ENCODE measurements at regions not wholly inside any gene's neighbourhood (a gene's known extent, or its start where the extent isn't known, plus 50 kb on each side); places are given as distances from the start of the nearest gene placed in this dataset.
"Not testable (repeated sequence)": the region's sequence is repeated elsewhere in the genome, so short reads cannot be mapped to it uniquely, and the experiment has no call there.

GRCh38 chr16:73966851-73967250 lies 329.8 kb upstream of the PSMD7 start:
- Mint-ChIP-seq H3K9me3 (no peaks in the 10 kb centered on the region), H3K4me3 (no peak overlapping the region)
- ATAC-seq (ENCODE audit: low read depth): no peak

DNA sequence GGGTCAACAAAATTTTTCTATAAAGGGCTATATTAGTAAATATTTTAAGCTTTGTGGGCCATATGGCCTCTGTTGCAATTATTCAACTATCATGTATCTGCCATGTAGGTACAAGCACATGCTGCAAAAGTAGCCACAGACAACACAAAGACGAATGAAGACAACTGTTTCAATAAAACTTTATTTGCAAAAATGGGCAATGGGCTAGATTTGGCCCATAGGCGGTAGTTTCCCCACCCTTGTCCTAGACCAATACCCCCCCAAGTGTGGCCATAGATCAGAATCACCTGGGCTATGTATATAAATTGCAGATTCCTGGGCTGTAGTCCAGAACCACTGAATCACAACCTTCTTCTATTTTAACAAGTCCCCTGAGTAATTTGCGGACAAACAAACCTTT lies 331.0 kb upstream of the PSMD7 start:
- ATAC-seq (ENCODE audit: low read depth) (no peak), DNase-seq (no peak)
- Mint-ChIP-seq H3K4me1 (no peaks in the 10 kb centered on the region), H3K4me3 (no peak overlapping the region), H3K27ac (no peak overlapping the region), H3K27me3 (no peaks in the 10 kb centered on the region), H3K36me3 (no peaks in the 10 kb centered on the region), H3K9me3 (no peaks in the 10 kb centered on the region)
- POLR2A ChIA-PET: no interaction called here

More at GRCh38 chr16:73966851-73967250, 329.8 kb upstream of the PSMD7 start:
- Mint-ChIP-seq H3K36me3 (no peaks in the 10 kb centered on the region), H3K27ac (no peak overlapping the region), H3K4me1 (no peaks in the 10 kb centered on the region), H3K27me3 (no peaks in the 10 kb centered on the region)
- POLR2A ChIA-PET: no interaction called here
- no peak for DNase-seq

DNA sequence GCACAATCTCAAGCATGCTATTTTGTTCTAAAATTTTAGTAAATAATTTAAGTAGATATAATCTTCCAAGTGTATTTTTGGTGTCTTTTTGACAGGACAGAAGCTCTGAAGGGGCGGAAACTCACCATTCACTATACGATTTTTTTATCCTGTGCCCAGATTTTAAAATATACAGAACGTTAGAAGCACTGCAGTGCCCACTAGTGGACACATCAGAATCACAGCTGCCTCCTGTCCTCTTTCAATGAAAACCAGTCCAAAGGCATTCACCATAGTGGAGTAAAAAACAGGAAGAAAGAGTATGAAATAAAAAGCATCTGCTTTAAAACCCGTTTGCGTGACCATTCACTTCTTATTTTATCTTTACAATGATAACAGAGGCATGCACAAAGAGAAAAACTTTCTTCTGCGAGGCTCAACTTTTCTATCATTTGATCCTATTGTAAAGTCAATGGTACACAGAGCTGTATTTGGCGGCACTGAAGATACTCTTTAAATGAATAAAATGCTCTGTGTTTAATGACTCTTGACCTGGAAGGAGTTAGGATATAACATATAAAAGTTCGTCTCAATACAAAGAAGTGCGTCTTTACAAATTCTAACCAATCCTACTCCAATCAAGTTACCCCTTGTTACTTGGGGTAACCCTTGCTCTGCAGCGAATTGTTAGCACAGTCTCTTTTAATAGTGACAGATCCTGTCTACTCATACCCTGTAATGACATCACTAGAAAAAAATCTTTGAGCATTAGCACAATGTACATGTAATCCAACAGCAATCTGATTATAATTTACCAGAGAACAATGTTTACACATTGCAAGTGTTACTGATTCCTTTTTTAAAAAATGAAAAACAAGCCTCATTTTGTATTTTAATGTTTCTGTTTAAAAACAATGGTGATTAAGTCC lies 339.8 kb upstream of the PSMD7 start:
- POLR2A ChIA-PET: no interaction called here

DNA sequence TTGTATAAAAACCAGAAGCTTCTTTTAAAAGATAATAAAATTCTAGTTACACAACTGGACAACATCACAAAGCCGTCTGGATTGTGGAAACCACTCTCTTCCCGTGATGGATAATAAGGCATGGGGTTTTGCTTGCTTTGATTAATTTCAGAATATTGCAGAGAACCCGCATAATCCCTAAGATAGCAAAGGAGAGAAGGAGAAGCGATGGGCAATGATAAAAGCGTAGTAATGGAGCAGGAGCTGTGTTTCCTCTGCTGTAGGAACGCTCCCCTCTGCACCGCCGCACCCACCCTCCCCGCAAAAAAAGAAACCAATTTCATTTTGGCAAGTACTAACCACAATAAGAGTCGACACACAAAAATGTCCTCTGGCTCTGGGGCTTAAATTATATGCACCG lies 340.9 kb upstream of the PSMD7 start:
- Mint-ChIP-seq H3K4me1 (no peaks in the 10 kb centered on the region), H3K27me3 (no peaks in the 10 kb centered on the region), H3K36me3 (no peaks in the 10 kb centered on the region), H3K27ac (no peak overlapping the region), H3K9me3 (no peaks in the 10 kb centered on the region), H3K4me3 (no peak overlapping the region)
- DNase-seq (no peak), ATAC-seq (ENCODE audit: low read depth) (no peak)
- POLR2A ChIA-PET: no interaction called here

More for the DNA sequence above, 339.8 kb upstream of the PSMD7 start:
- ATAC-seq (ENCODE audit: low read depth): no peak
- Mint-ChIP-seq H3K27ac (no peak overlapping the region), H3K36me3 (no peaks in the 10 kb centered on the region), H3K4me3 (no peak overlapping the region), H3K4me1 (no peaks in the 10 kb centered on the region), H3K9me3 (no peaks in the 10 kb centered on the region), H3K27me3 (no peaks in the 10 kb centered on the region)
- DNase-seq: no peak

DNA sequence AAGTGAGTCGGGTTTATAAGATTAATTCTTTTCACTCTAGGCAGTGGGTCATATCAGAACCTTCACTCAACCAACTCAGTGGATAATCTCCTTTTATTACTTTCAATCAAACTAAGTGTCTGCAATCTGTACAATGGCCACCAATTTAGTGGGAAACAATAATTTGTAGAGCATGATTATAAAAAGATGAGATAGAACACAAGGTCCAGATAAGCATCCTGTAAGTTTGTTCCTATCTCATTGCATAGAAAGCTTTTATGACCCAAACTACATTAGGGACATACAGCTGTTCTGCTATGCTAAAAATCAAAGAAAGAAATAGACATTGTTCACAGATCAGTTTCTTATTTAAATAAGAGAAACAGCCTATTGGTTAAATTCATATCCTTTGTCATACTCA lies 341.4 kb upstream of the PSMD7 start:
- ATAC-seq (ENCODE audit: low read depth): no peak
- Mint-ChIP-seq H3K9me3 (no peaks in the 10 kb centered on the region), H3K36me3 (no peaks in the 10 kb centered on the region), H3K27ac (no peak overlapping the region), H3K4me3 (no peak overlapping the region), H3K4me1 (no peaks in the 10 kb centered on the region), H3K27me3 (no peaks in the 10 kb centered on the region)
- no peak for DNase-seq
- POLR2A ChIA-PET: no interaction called here

GRCh38 chr16:73951481-73951880 lies 345.1 kb upstream of the PSMD7 start:
- Mint-ChIP-seq H3K9me3 (no peaks in the 10 kb centered on the region), H3K27me3 (no peaks in the 10 kb centered on the region)
- no peak for ATAC-seq (ENCODE audit: low read depth)

GRCh38 chr16:73949574-73950320 lies 346.9 kb upstream of the PSMD7 start:
- Mint-ChIP-seq H3K4me1 (no peaks in the 10 kb centered on the region), H3K4me3 (no peak overlapping the region), H3K36me3 (no peaks in the 10 kb centered on the region), H3K27ac (no peak overlapping the region), H3K27me3 (no peaks in the 10 kb centered on the region), H3K9me3 (no peaks in the 10 kb centered on the region)
- no peak for ATAC-seq (ENCODE audit: low read depth)
- DNase-seq: no peak
- POLR2A ChIA-PET: no interaction called here

More at GRCh38 chr16:73951481-73951880, 345.1 kb upstream of the PSMD7 start:
- Mint-ChIP-seq H3K27ac (no peak overlapping the region), H3K36me3 (no peaks in the 10 kb centered on the region), H3K4me3 (no peak overlapping the region), H3K4me1 (no peaks in the 10 kb centered on the region)
- no peak for DNase-seq
- POLR2A ChIA-PET: no interaction called here

DNA sequence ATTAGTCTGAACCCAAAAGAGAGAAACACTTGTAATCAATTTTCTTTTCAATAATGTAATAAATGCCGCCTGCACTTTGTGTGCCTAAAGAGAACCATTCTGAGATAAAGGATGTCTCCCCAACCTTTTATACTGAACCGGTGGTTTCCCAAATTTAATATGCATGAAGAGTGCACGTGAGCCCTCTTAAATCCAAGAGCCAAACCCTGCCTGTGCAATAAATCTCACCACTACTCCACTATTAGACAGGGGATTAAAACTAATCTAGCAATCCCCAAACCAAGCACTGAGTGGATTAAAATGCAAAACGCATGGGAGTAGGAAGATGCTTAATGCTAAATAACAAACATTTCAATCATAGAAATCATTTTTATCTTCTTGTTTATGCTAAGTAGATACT lies 351.0 kb upstream of the PSMD7 start:
- H3K4me3 Mint-ChIP-seq: no peak overlapping the region
- no peak overlapping the region for H3K27ac Mint-ChIP-seq
- DNase-seq (no peak), ATAC-seq (ENCODE audit: low read depth) (no peak)
- no peaks in the 10 kb centered on the region for H3K4me1 Mint-ChIP-seq
- H3K27me3 Mint-ChIP-seq: peaks cover 2% of the 10 kb centered on the region
- no peaks in the 10 kb centered on the region for H3K36me3 Mint-ChIP-seq
- H3K9me3 Mint-ChIP-seq: no peaks in the 10 kb centered on the region
- POLR2A ChIA-PET: no interaction called here

DNA sequence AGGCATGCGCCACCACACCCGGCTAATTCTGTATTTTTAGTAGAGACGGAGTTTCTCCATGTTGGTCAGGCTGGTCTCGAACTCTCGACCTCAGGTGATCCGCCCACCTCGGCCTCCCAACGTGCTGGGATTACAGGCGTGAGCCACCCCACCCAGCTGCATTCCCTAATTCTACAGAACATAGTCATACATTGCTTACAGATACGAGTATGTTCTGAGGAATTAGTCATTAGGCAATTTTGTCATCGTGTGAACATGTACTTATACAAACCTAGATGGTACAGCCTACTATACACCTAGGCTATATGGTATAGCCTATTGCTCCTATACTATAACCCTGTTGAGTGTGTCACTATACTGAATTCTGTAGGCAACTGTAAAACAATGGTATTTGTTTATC lies 353.4 kb upstream of the PSMD7 start:
- POLR2A ChIA-PET; H3K36me3 Mint-ChIP-seq; DNase-seq; H3K27me3 Mint-ChIP-seq; H3K27ac Mint-ChIP-seq; H3K4me1 Mint-ChIP-seq; H3K4me3 Mint-ChIP-seq; ATAC-seq (ENCODE audit: low read depth); H3K9me3 Mint-ChIP-seq: not testable (repeated sequence)

GRCh38 chr16:73940786-73941185 lies 355.8 kb upstream of the PSMD7 start:
- DNase-seq; H3K4me1 Mint-ChIP-seq; H3K36me3 Mint-ChIP-seq; H3K27me3 Mint-ChIP-seq; H3K9me3 Mint-ChIP-seq; ATAC-seq (ENCODE audit: low read depth); H3K27ac Mint-ChIP-seq; H3K4me3 Mint-ChIP-seq; POLR2A ChIA-PET: not testable (repeated sequence)

DNA sequence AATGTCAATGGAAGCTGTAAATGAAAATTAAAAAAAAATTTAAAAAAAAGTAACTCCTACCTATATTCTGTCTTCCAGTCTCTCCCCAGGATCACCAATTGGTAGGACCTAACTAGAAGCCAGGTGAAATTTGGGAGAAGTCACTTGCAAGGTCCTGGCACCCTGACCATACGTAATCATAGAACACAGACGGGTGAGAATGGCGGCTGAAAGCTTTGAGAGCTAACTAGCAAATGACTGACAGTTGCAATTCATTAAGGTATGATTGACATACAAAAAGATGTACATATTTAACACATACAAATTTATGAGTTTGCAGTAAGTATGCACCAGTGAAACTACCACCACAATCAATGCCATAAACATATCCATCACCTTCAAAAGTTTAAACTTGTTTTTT lies 372.7 kb upstream of the PSMD7 start:
- Mint-ChIP-seq H3K27ac (no peak overlapping the region), H3K4me1 (no peaks in the 10 kb centered on the region), H3K9me3 (peaks cover 5% of the 10 kb centered on the region), H3K4me3 (no peak overlapping the region), H3K27me3 (no peaks in the 10 kb centered on the region), H3K36me3 (no peaks in the 10 kb centered on the region)
- POLR2A ChIA-PET: no interaction called here
- DNase-seq (no peak), ATAC-seq (ENCODE audit: low read depth) (no peak)

DNA sequence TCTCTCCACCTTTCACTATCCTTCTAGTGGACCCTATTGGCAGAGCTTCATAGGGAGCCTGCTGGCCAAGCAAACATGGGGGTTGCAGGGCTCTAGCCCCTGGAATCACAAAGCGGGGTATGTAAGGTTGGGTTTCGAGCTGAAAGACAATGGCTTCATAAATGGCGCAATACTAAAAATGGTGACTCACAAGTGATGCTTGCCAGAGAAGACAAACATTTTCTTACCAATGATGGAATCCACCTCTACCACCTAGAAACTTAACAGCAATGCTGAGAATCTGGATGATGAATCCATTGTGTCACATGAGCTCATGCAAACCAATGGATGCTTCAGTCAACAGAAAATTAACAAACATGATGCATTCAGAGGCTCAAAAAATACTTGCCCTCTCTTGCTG lies 375.3 kb upstream of the PSMD7 start:
- no peaks in the 10 kb centered on the region for H3K9me3 Mint-ChIP-seq
- no peak overlapping the region for H3K27ac Mint-ChIP-seq
- POLR2A ChIA-PET: no interaction called here
- no peak overlapping the region for H3K4me3 Mint-ChIP-seq
- no peaks in the 10 kb centered on the region for H3K4me1 Mint-ChIP-seq
- no peak for DNase-seq
- no peak for ATAC-seq (ENCODE audit: low read depth)
- H3K36me3 Mint-ChIP-seq: no peaks in the 10 kb centered on the region
- H3K27me3 Mint-ChIP-seq: no peaks in the 10 kb centered on the region

DNA sequence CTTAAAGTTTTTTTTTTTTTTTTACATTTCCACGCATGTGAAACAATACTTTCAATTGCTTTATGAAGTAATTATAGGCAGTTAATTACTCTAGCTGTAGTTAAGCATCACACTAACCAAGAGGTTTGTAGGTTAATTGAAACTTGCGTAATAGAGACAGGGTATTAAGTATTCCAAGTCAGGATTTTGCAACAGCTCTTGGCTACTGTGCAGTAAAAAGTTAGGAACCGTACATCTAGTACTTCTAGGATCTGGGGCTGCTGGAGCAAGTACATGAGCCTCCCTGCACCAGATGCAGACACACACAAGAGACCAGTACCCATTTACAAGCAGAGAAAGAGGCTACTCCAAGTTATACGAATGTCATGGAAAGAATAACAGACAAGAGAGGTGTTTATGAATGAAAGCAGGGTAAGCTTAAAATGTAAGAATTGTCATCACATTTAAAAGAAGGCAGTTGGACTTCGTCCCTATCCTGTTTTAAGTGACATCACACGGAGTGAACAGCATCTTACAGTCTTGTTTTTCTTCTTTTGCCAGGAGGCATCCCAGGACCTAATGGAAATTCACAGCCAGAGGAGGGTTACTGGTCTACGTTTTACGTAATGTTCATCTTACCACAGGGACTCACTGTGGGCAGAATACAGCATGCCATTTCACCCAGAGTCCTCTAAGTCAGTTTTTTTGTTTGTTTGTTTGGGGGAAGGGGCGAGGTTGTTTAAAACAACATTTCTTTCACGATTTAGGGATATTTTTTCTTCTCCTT lies 379.6 kb upstream of the PSMD7 start:
- H3K4me1 Mint-ChIP-seq: no peaks in the 10 kb centered on the region
- DNase-seq: no peak
- no peak overlapping the region for H3K27ac Mint-ChIP-seq
- no peak for ATAC-seq (ENCODE audit: low read depth)
- no peak overlapping the region for H3K4me3 Mint-ChIP-seq
- POLR2A ChIA-PET: no interaction called here
- H3K9me3 Mint-ChIP-seq: no peaks in the 10 kb centered on the region
- H3K36me3 Mint-ChIP-seq: no peaks in the 10 kb centered on the region
- H3K27me3 Mint-ChIP-seq: no peaks in the 10 kb centered on the region

All from activated naive CD8-positive, alpha-beta T cell treated with anti-CD3 and anti-CD28 coated beads, Interleukin-2, amount 10 ng/mL, durations not matched to agents 7 days and 5 days (primary cell).